ENCODE measurements at regions not wholly inside any gene's neighbourhood (a gene's known extent, or its start where the extent isn't known, plus 50 kb on each side); places are given as distances from the start of the nearest gene placed in this dataset.

DNA sequence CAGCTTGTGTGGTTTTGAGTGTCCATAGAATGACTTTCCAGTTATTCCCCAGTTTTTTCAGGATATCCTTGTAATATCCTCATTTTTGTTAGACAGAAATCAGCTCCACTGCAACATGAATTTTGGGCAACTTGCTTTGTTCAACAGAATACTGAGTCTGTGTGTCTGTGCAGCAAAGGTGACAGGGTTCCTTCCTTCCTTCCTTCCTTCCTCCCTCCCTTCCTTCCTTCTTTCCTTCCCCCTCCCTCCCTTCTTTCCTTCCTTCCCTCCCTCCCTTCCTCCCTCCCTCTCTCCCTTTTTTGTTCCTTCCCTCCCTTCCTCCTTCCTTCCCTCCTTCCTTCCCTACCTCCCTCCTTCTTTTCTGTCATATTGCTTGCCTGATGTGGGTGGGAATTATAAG is 496.5 kb downstream of the EPM2A start:
- TF ChIP-seq, protein P1, sequence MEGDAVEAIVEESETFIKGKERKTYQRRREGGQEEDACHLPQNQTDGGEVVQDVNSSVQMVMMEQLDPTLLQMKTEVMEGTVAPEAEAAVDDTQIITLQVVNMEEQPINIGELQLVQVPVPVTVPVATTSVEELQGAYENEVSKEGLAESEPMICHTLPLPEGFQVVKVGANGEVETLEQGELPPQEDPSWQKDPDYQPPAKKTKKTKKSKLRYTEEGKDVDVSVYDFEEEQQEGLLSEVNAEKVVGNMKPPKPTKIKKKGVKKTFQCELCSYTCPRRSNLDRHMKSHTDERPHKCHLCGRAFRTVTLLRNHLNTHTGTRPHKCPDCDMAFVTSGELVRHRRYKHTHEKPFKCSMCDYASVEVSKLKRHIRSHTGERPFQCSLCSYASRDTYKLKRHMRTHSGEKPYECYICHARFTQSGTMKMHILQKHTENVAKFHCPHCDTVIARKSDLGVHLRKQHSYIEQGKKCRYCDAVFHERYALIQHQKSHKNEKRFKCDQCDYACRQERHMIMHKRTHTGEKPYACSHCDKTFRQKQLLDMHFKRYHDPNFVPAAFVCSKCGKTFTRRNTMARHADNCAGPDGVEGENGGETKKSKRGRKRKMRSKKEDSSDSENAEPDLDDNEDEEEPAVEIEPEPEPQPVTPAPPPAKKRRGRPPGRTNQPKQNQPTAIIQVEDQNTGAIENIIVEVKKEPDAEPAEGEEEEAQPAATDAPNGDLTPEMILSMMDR (conservative IDR thresholded peaks at IDR 0.05; ENCODE audit: low read depth, low read length) = no peak
- TF ChIP-seq EZH2phosphoT487 (IDR thresholded peaks at IDR 0.05; ENCODE audit: borderline replicate concordance, low read length) = no peak

Measured in PC-3 (cell line).